ENCODE measurements at regions not wholly inside any gene's neighbourhood (a gene's known extent, or its start where the extent isn't known, plus 50 kb on each side); places are given as distances from the start of the nearest gene placed in this dataset.

DNA sequence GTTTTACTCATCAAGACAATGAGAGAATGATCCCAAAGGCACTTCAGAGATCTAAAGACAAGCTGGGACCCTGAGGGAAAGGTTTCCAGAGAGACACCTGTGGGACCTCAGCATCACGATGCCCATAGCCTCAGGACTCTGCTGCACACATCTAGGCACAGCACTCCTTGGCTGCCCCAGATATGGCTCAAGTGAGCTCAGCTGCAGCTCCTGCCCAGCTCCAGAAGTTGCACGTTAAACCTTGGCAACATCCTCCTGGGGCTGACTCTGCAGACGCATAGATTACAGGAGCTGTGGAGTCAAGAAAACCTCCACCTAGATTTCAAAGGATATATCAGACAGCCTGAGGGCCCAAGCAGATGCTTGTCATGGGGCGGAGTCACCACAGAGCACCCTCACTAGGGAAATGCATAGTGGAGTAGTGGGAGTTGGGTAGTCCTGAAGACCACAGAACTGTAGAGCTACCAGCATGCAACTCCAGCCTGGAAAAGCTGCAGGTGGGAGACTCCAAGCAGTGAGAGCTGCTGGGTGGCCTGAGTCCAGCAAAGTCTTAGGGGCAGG, 582.0 kb downstream of the CDH11 start:
- no peak overlapping the region for H3K9ac ChIP-seq (ENCODE audit: extremely low read depth, insufficient read length, low read length)
- no peak overlapping the region for H2AFZ ChIP-seq (ENCODE audit: low read length)
- no peaks in the 10 kb centered on the region for H3K27me3 ChIP-seq (ENCODE audit: insufficient read depth, low read length)
- no peaks in the 10 kb centered on the region for H3K27me3 Mint-ChIP-seq (ENCODE audit: low read depth)
- H3K4me1 Mint-ChIP-seq = peaks cover 3 to 8% of the 10 kb centered on the region in 2 experiments
- H4K8ac ChIP-seq (replicated peaks; ENCODE audit: insufficient read length, low read depth, low read length) = no peak overlapping the region
- no peak overlapping the region for H3K4ac ChIP-seq (ENCODE audit: low read depth, low read length)
- no peak overlapping the region for H3K23ac ChIP-seq (ENCODE audit: insufficient read length, low read depth, low read length)
- no peaks in the 10 kb centered on the region for H3K79me1 ChIP-seq (ENCODE audit: insufficient read depth, low read depth, low read length, poor library complexity, severe bottlenecking)
- no peak overlapping the region for H3K27ac Mint-ChIP-seq
- no peak overlapping the region for H2BK12ac ChIP-seq (ENCODE audit: insufficient read length, low read depth, low read length)
- no peak for DNase-seq
- peaks cover 0 to 2% of the 10 kb centered on the region in 2 experiments; a peak in 3 of 5 replicates for H3K9me3 Mint-ChIP-seq
- no peak overlapping the region for H2AK5ac ChIP-seq (ENCODE audit: insufficient read length, low read length)
- no peak overlapping the region for H3K18ac ChIP-seq (ENCODE audit: insufficient read length, low read depth, low read length)
- H3K4me1 ChIP-seq (ENCODE audit: insufficient read depth, low read length) = no peaks in the 10 kb centered on the region
- no peak overlapping the region for H2BK20ac ChIP-seq (ENCODE audit: low read depth, low read length, poor library complexity, severe bottlenecking)
- H3T11ph ChIP-seq (ENCODE audit: low read length) = no peak overlapping the region
- no peak overlapping the region for H2BK15ac ChIP-seq (ENCODE audit: low read depth, low read length)
- H3K9me3 ChIP-seq (ENCODE audit: control insufficient read depth, low read depth, low read length) = no peaks in the 10 kb centered on the region
- H3K56ac ChIP-seq (ENCODE audit: insufficient read length, low read depth, low read length) = no peak overlapping the region
- H3K4me2 ChIP-seq (ENCODE audit: insufficient read depth, insufficient read length, low read length) = no peak overlapping the region
- no peak overlapping the region for H3K14ac ChIP-seq (ENCODE audit: insufficient read depth, low read length)
- peaks cover 0 to 17% (median 2%) of the 10 kb centered on the region in 3 experiments; a peak in 3 of 7 replicates for H3K36me3 Mint-ChIP-seq (ENCODE audit: insufficient read depth in 1 of 3, low read depth in 3 of 3)
- H2BK120ac ChIP-seq (ENCODE audit: low read depth, low read length, poor library complexity, severe bottlenecking) = no peak overlapping the region
- no peak overlapping the region for H3K4me3 Mint-ChIP-seq
- H3K23me2 ChIP-seq (ENCODE audit: insufficient read length, low read depth, low read length, poor library complexity, severe bottlenecking) = no peaks in the 10 kb centered on the region
- H4K91ac ChIP-seq (ENCODE audit: insufficient read length, low read depth, low read length) = no peak overlapping the region
- H3K27ac ChIP-seq (ENCODE audit: insufficient read length, low read depth, low read length) = no peak overlapping the region
- no peaks in the 10 kb centered on the region for H4K20me1 ChIP-seq (ENCODE audit: control insufficient read depth, insufficient read depth, insufficient read length)
- no peak overlapping the region for H4K5ac ChIP-seq (ENCODE audit: insufficient read length, low read depth, low read length)
- TF ChIP-seq, protein P1, sequence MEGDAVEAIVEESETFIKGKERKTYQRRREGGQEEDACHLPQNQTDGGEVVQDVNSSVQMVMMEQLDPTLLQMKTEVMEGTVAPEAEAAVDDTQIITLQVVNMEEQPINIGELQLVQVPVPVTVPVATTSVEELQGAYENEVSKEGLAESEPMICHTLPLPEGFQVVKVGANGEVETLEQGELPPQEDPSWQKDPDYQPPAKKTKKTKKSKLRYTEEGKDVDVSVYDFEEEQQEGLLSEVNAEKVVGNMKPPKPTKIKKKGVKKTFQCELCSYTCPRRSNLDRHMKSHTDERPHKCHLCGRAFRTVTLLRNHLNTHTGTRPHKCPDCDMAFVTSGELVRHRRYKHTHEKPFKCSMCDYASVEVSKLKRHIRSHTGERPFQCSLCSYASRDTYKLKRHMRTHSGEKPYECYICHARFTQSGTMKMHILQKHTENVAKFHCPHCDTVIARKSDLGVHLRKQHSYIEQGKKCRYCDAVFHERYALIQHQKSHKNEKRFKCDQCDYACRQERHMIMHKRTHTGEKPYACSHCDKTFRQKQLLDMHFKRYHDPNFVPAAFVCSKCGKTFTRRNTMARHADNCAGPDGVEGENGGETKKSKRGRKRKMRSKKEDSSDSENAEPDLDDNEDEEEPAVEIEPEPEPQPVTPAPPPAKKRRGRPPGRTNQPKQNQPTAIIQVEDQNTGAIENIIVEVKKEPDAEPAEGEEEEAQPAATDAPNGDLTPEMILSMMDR (conservative IDR thresholded peaks at IDR 0.05) = no peak
- WGBS (ENCODE audit: extremely low coverage, insufficient read length, low lambda C conversion rate) = no CpG with 5 or more reads among the region's 4 CpGs
- no peaks in the 10 kb centered on the region for H3K79me2 ChIP-seq (ENCODE audit: insufficient read depth, low read length)
- H2BK5ac ChIP-seq (ENCODE audit: insufficient read length, low read length) = no peak overlapping the region

All from H9 (cell line).